SU-DHL-6 (cell line): ENCODE measurements at regions not wholly inside any gene's neighbourhood (a gene's known extent, or its start where the extent isn't known, plus 50 kb on each side); places are given as distances from the start of the nearest gene placed in this dataset.

Experiments used
- EZH2phosphoT487 ChIP-seq: fragments of 200-600 bp; sonication (generic), shearing (Covaris generic); conservative IDR thresholded peaks from 2 replicates; pipeline ENCODE4 v1.6.1; 2018; ENCODE audit warnings: mild to moderate bottlenecking, antibody characterized with exemption, low read length, moderate library complexity, mixed read lengths
- TF ChIP-seq, protein P1 (sequence below): fragments of 200-600 bp; sonication (generic); IDR thresholded peaks from one replicate; pipeline ENCODE4 v1.5.1; 2017; ENCODE audit warnings: antibody characterized with exemption, mild to moderate bottlenecking, low read length, moderate library complexity; ENCODE audit not compliant: insufficient read depth, poor library complexity, severe bottlenecking

DNA sequence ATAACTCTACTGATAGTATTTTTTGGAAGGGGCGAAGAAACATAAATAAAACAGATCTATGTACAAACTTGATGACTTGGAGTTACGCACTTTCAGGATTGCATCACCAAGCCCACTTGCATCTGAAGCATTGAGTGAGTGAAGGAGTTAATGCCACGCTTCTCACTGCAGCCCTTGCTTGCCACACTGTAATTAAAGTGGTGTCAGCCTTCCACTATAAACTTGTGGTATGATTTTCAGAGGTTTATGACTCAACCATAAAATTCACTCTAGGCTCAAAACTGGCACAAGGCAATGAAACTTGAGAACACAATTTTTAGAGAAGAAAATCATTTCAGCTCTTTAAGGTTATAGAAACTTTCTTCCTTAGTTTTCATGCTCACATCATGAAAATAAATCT, 93.9 kb upstream of the PRMT6 start:
- TF ChIP-seq EZH2phosphoT487, result no peak
- TF ChIP-seq, protein P1, sequence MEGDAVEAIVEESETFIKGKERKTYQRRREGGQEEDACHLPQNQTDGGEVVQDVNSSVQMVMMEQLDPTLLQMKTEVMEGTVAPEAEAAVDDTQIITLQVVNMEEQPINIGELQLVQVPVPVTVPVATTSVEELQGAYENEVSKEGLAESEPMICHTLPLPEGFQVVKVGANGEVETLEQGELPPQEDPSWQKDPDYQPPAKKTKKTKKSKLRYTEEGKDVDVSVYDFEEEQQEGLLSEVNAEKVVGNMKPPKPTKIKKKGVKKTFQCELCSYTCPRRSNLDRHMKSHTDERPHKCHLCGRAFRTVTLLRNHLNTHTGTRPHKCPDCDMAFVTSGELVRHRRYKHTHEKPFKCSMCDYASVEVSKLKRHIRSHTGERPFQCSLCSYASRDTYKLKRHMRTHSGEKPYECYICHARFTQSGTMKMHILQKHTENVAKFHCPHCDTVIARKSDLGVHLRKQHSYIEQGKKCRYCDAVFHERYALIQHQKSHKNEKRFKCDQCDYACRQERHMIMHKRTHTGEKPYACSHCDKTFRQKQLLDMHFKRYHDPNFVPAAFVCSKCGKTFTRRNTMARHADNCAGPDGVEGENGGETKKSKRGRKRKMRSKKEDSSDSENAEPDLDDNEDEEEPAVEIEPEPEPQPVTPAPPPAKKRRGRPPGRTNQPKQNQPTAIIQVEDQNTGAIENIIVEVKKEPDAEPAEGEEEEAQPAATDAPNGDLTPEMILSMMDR, result no peak
